Ureter (tissue), 1 donor: ENCODE measurements at regions not wholly inside any gene's neighbourhood (a gene's known extent, or its start where the extent isn't known, plus 50 kb on each side); places are given as distances from the start of the nearest gene placed in this dataset.

Experiments
- DNase-seq: peaks from one replicate; pipeline ENCODE4 v3.0.0-alpha.2; 2020; ENCODE audit warnings: low spot score
- donor health status: DM: yes; HTN: yes; CAD: no.

DNA sequence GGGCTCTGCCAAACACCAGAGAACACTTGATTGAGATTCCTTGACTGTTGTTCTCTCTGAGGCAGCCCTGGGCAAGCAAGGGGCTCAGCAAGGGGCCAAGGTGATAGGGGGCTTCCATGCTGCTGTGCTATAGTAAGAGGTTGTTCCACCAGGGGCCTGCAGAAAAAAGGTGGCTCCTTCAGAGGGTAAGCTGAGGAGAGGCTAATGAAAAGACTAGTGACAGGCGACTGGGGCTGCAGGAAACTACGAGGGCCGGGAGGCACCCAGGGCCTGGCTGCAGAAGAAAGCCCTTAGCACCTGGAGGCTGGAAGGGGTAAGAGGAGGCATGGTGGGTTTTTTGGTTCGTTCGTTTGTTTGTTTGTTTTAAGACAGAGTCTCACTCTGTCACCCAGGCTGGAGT is 88.0 kb upstream of the CTNNA1 start:
- DNase-seq: no peak

DNA sequence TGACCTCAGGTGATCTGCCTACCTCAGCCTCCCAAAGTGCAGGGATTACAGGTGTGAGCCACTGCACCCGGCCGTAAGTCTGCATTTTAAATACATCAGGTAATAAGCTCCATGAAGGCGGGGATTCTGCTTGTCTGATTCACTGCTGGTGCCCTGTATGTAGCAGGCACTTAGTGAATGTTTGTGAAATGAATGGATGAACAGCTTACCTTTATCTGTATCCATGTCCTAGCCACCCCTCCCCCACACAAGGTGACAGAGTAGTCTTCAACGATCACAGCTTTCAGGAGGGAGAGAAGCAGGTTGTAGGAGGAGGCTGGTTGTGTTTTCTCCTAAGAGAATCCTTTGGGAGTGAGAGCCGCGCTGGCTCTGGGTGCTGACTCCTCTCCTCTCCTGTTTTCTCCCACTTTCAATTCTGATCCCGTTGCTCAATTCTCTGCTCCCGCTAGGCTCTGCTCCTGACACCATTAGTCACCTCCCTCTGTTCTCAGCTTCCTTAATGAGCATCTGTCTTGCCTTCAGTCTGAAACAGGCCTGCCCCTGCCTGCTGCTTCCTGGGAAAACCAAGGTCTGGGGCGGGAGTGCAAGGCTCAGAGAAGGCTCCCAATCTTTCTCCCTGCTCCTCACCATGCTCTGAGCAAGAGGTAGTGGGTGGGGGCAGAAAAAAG is 88.8 kb upstream of the CTNNA1 start:
- no peak for DNase-seq

DNA sequence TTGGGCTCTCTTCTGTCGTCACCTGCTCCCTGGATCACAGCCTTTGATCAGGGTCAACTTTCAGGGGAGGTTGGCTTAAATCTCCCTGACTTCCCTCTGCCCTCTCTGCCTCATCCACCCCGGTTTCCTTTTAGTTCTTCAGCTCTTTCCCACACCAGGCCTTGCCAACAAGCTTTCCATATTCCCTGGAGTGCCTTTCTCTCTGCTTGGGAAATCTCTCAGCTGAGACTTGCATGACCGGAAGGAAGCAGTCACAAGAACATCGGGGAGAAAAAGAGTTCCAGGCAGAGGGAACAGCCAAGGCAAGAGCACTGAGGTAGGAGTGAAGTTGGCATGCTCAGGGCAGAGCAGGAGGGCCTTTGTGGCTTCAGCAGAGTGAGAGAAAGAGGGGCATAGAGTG is 88.4 kb upstream of the HSPA9 start:
- DNase-seq: no peak

DNA sequence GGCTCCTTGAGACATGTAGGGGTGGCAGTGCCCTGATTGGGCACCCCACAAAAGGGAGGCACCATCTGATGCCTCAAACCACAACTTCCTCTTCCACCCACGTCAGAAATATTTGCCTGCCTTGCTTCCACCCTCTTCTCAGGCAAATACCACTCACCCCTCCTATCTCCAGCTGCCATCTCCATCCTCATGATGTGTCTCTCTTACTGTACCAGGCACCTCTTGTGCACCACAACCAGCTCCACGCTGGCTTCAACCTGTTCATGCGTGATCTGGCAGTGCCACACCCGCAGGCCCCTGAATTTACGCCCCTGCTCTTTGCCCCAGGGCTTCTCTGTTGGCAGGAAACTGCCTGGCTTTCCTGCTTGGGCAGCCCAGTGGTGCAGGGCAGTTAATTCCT is 87.8 kb upstream of the HSPA9 start:
- no peak for DNase-seq

DNA sequence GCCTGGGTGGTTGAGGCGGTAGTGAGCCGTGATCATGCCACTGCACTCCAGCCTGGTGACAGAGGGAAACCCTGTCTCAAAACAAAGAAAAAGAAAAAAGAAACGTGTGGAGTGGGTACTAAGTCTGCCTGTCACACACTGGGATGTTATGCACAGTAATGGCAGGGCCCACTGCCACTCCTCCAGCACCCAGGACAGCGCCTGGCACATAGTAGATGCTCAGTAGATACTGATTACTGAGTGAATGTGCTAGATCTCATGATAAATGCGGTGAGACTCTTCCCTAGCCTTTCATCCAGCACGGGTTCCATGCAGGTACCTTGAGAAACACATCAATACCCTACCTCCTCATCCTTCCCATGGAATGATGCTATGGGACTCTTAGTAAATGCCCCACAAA is 87.4 kb upstream of the HSPA9 start:
- no peak for DNase-seq

DNA sequence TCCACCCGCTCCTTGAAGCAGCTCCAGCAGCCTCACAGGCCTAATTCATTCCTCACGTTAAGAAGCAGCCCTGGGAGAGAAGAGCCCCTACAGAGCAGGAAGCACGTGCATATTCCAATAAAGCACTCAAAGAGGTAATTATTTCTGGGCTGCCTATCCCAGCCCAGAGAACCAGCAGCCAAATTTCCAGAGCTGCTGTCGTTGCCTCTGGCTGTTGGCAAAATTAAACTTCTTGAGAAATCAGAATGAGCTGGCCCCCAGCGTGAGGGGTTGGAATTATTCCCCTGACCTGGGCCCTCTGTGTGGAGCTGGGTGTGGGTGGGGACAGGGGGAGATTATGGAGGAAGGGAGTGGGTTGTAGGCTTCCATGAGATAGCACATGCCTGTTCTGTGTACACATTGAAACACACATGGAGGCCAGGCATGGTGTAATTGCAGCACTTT is 86.8 kb upstream of the HSPA9 start:
- no peak for DNase-seq

DNA sequence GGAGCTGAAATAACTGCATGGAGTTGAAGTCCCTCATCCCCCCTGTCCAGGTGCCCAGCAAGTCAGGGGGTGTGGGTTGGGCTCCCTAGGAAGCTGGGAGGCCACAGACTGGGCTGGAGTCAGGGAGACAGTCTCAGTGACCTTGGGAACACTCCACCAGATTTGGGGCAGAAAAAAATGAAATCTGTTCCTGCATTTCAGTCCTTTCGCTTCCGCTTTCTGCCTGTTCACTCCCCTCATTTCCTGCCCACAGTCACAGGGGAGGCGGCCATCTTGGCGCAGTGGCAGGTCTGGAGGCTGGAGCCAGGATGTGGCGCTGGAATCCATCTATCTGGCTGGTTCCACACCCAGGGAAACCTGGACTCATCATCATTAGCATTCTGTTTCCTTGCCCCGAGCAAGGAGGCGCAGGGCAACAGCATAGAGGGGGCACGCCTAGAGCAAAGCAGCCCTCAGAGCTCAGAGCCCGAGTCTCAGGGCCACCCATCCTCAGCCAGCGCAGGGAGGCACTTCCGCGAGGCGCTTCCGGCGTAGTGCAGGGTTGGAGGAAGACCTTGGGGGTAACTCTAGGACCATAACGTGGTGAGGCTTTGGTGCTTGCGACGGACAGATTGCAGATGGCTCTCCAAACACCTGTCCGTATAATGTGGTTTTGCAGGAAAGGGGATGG is 86.2 kb upstream of the HSPA9 start:
- no peak for DNase-seq

DNA sequence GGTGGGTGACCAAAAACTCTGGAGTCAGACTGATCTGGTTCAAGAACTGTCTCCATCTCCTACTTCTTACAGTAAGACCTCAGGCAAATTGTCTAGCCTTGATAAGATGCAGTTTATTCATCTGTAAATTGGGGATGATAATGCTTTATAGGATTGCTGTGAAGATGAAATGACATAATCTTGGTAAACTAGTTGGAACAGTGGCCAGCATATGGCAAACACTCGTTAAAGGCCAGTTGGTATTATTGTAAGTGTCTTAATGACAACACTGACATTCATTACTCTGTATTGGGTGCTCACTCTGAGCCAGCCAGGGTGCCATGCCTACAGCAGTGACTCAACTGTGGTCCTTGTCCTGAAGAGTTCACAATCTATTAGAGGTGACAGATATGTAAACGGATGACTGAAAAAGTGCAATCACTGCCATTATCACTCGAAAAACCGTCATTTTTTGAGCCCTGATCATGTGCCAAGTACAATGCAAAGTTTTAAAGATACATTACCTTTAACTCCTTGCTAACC is 84.9 kb upstream of the HSPA9 start:
- DNase-seq: no peak

DNA sequence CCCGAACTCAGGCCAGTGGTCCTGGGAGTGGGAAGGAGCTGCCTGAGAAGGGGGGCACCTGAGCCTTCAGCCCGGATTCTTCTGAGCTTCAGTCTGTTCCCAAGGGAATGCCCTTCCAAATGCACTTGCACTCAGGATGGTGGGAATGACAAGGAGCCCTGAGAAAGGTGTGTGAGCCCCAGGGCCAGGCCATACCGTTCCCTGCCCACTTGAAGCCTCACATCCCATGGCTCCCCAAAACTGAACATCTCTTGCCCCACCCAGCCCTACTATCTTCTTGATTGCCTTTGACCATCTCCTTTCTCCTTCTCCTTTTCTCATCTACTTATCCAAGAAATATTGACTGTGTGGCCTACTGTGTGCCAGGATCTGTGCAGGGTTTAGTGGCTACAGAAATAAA is 84.4 kb upstream of the HSPA9 start:
- DNase-seq: no peak

DNA sequence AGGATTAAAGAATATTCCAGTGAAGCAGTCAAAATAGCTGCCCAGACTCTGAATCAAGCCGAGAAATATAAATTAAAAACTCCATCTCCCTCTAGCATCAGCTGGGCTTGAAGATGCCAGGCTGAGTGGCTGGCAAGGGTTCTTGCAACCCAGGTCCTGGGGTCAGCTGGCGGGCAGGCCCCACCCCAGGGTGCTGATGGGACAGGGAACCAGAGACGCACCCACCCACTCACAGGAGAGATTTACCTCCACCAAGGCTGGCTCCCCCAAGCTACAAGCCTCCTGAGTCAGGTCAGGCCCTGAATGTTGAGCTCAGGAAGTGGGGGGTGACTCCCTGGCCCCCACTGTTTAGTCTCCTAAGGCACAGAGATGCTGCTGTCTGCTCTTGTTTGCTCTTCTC is 83.9 kb upstream of the HSPA9 start:
- DNase-seq: no peak

DNA sequence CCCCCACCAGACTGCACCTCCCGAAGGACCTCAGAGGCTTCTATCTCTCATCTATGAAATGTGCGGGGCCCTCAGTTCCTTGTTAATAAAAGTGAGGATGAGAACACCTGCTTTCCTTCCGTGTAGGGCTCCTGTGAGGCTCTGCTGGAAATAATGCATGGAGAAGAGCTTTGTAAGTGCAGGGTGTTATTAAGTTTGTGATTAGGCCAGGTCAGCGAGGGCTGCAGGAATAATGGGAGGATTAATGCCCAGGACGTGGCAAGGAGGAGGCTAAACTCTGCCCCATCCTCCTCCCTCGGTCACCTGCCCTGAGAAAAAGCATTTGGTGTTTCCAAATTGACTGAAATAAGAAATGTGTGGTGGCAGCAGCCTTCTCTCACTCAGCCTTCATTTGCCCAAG is 83.5 kb upstream of the HSPA9 start:
- no peak for DNase-seq

DNA sequence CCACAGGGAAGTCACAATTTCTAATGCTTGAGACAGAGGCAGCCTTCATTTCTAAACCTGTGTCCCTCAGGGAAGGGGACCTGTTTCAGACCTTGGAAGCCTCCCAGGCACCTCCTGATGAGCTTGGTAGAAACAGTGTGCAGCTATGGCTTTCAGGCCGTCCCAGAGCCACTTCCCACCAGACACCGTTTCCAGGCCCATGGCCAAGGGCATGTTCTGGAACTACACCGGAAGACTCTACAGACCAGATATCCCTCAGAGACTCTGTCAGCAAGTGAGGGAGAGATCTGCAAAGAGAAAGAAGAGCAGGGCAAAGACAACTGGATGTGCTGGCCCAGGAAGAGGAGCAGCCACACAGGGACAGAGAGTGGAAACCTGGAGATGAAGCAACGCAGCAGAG is 82.2 kb upstream of the HSPA9 start:
- no peak for DNase-seq

DNA sequence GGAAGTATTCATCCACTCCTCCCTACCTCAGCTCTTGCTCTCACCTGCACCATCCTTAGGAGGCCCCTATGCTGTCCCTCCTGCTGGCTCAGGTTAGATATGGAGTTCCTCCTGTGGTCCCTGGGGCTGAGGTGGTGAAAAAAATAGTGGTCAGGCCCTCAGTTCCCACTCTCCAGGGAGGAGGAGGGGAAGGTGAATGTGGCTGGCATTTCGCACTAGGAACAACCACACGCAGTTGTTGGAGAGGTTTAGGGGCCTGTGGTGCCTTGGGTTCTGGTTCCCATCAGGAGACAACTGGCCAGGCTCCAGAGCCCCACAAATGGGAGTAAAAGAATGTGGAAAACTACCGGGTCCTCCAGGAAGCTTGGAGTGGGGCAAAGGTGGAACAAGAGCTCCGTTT is 81.7 kb upstream of the HSPA9 start:
- no peak for DNase-seq

DNA sequence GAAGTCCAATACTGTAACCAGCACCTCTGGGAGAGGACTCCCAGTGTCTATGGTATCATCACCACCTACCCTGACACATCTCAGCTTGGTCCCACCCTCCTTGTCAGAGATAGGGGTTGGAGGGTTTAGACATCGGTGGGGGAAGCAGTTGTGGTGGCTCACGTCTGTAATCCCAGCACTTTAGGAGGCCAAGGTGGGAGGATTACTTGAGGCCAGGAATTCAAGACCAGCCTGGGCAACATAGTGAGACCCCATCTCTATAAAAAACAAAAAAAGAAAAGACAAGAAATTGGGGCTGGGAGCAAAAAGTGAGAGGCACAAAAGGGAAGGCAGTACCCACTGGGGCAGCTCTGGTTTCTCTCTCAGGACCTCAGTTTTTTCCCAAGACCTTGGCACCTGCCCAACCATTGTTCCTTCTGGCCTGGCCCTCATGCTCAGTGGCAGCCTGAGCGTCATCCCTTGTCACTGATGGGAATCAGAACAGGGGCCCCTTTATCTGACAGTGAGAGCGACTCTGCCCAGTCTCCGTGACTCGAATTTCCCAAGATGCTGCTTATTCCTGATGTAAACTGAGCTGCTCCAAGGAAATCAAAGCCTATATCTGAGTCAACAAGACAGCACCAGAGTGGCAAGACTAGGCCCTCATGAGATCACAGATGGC is 80.5 kb upstream of the HSPA9 start:
- no peak for DNase-seq

DNA sequence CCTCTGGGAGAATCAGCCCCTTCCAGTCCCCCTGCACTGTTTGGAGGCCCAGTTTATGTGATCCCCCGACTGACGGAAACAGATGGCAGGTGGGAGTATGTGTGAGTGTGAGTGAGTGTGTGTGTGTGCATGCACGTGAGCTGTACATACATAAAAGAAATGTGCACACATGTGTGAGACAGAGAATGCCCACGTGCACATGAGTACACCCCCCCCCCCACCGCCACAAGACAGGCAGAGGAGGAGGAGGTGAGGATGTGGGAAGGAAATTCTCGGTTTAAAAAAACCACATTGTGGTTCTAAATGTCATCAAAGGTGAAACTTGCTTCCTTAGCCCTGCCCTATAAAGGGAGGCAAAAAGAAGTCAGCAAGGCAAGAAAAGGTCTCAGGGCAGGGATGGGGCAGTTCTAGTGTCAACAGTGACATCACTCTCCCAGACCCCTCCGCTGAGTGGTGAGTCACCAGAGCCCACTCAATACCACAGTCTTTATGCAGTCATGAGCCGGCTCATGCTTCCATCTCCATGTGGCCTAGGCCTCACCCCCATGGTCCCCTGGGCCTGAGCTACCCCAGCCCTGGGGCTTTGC is 79.2 kb upstream of the HSPA9 start:
- DNase-seq: no peak

DNA sequence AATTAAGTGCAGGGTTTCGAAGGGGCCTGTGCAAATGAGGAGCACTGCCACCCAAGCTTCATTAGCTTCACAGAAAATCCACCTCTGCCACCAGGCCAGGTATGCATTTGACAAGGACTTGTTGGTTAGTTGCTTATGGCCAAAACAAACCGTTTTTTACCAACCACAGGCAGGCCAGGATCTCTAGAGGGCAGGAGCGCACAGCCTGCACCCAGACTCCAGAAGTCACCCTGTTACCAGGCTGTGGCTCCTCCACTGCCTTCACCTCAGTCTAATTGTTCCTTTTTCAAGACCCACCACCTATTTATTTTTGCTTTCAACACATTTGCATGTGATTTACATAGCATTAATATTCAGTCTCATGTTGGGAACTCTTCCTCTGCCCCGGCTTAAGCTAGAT is 78.3 kb upstream of the HSPA9 start:
- no peak for DNase-seq

DNA sequence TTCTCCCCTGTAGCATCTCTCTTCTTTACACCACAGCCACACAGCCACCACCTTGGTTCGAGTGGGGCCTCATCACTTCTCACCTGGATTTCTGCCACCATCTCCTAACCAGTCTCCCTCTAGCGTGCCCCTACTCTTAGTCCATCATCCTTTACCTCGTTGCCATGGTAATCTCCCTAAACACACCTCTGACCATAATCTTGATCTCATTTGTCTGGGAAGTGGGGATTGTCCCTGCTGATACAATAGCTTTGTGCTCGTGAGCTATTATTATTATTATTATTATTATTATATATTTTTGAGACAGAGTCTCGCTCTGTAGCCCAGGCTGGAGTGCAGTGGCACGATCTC is 76.5 kb upstream of the HSPA9 start:
- DNase-seq: no peak

DNA sequence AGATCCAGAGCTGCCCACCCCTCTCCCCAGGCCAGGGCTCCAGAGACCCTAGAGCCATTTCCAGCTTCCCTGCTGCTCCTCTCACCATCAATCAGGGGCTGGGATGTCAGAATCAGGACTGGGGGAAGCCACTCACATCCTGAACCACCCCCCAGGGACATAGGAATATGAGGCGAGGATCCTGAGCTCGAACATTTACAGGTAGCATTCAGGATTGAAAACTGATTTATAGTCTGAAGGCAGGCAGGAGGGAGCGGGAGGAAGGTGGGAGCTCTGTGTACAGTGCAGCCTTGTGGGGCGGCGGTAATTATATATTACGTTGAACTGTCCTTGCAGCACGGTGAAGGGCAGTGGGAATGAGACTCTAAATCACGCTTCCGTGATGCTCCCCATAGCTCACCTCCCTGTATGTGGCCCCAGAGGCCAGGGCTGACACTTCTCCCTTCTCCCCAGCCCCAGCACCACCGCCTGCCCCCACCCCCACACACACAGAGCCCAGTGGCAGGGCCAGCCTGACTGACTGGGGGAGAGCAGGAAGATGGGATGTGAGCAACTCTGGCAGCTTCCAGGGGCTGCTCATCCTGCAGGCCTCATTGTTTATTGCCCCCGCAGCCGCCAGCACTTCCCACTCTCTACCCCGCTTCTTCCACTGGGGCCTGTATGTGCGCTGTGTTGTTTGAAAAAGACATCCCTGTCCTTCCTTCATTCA is 76.0 kb upstream of the HSPA9 start:
- DNase-seq: no peak

DNA sequence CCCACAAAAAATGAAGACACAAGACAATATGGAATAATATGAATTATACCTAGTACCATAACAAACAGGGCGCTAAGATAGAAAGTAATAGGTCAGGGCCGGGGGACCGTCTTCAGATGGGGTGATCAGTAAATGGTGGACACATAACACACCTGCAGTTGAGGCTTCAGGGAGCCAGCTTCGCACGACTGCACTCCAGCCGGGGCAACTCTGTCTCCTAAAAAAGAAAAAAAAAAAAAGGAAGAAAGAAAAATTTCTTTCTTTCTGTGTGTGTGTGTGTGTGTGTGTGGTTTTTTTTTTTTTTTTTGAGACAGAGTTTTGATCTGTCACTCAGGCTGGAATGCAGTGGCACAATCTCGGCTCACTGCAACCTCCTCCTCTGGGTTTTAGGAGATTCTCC is 75.0 kb upstream of the HSPA9 start:
- no peak for DNase-seq

DNA sequence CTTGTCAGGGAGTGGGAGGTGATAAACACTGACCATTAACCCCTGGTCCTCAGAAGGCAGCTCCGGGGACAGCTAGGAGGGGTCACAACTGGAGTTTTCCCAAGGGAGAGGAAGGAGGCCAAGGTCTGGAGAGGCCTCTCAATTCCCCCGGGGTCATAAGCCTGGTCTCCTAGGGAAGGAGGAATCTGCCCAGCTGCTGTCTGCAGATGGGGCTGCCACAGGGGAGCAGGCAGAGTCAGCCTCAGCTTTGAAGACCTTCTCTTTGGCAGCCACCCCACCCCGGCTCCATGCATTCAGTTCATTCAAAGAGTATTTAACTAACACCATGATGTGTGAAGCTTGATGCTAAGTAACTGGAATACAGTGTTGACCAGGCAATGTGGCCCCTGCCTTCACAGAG is 74.6 kb upstream of the HSPA9 start:
- no peak for DNase-seq

DNA sequence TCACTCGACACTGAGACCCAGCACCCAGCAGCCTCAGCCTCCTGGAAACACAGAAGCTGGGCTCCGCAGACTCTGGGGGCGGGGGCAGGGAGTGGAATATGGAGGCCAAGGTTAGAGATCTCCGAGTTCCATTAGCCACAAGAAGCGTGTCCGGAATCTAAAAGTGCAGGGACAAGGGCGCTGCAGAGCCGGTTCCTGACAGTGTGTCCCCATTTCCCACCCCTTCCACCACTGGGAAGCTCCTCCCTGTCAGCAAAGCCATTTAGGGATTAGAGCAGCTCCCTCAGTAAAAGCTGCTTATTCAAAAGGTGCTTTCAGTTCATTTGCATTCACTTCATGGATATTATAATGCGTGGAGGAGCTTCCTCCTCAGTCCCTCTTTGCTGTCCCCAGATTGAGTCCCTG is 74.1 kb upstream of the HSPA9 start:
- DNase-seq: no peak

DNA sequence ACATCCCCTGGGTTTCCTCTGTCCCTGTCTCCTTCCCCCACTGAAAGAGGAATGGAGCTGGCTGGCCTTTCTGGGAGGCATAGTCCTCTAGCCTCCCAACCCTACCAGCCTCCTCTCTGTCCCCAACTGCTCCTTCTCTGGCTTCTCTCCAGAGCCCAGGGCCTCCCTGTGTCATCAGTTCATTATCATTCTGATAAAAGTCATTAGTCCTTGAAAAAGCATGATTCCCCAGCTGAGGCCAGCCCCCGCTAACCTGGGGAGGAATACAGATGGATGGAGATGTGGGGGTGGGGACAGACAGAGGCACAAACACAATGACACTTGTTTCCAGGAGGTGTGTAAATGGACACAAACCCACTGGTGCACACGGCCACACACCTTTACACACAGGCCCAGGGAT is 73.6 kb upstream of the HSPA9 start:
- DNase-seq: no peak
